ENCODE measurements at regions not wholly inside any gene's neighbourhood (a gene's known extent, or its start where the extent isn't known, plus 50 kb on each side); places are given as distances from the start of the nearest gene placed in this dataset.

GRCh38 chrX:5180135-5180741 lies 1048.4 kb downstream of the NLGN4X start:
- Histone ChIP-seq H3K36me3 (no peaks in the 10 kb centered on the region), H3K27ac (no peak overlapping the region), H3K4me1 (no peaks in the 10 kb centered on the region), H3K27me3 (no peaks in the 10 kb centered on the region), H3K9me3 (no peaks in the 10 kb centered on the region), H3K4me3 (no peak overlapping the region)
- DNase-seq: no peak
- TF ChIP-seq, protein P1, sequence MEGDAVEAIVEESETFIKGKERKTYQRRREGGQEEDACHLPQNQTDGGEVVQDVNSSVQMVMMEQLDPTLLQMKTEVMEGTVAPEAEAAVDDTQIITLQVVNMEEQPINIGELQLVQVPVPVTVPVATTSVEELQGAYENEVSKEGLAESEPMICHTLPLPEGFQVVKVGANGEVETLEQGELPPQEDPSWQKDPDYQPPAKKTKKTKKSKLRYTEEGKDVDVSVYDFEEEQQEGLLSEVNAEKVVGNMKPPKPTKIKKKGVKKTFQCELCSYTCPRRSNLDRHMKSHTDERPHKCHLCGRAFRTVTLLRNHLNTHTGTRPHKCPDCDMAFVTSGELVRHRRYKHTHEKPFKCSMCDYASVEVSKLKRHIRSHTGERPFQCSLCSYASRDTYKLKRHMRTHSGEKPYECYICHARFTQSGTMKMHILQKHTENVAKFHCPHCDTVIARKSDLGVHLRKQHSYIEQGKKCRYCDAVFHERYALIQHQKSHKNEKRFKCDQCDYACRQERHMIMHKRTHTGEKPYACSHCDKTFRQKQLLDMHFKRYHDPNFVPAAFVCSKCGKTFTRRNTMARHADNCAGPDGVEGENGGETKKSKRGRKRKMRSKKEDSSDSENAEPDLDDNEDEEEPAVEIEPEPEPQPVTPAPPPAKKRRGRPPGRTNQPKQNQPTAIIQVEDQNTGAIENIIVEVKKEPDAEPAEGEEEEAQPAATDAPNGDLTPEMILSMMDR (IDR thresholded peaks at IDR 0.05): no peak
- TF ChIP-seq POLR2A (IDR thresholded peaks at IDR 0.05): no peak

- H3K4me1 ChIP-seq: no peaks in the 10 kb centered on the region
- H3K9me3 ChIP-seq: no peaks in the 10 kb centered on the region
- no peak for TF ChIP-seq POLR2A (IDR thresholded peaks at IDR 0.05)
- TF ChIP-seq, protein P1 (IDR thresholded peaks at IDR 0.05): no peak
- H3K36me3 ChIP-seq: no peaks in the 10 kb centered on the region
- no peak overlapping the region for H3K4me3 ChIP-seq
- H3K27ac ChIP-seq: no peak overlapping the region
- no peak for DNase-seq
- no peaks in the 10 kb centered on the region for H3K27me3 ChIP-seq
Measured at GRCh38 chrX:5176766-5177165, 1051.9 kb downstream of the NLGN4X start.

DNA sequence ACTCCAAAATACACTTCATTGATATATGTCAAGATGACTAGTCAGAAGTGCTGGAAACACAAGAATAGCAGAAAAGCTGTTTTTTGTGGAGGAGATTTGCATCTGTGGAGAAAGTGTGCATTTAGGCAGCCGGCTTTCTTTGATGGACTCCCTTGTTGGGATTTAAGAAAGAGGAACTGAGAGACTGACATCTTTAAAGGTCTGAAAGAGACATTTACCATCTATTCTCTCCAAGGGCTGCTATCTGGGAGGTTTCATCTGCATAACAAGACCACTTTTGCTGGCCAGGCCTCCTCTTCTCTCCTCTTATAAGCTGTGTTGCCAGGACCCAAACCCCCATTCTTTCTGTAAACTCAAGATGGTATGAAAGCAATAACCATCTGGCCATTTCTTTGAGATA lies 1065.0 kb downstream of the NLGN4X start:
- no peaks in the 10 kb centered on the region for H3K4me1 ChIP-seq
- no peaks in the 10 kb centered on the region for H3K9me3 ChIP-seq
- H3K36me3 ChIP-seq: no peaks in the 10 kb centered on the region
- no peak overlapping the region for H3K27ac ChIP-seq
- TF ChIP-seq, protein P1 (IDR thresholded peaks at IDR 0.05): no peak
- TF ChIP-seq POLR2A (IDR thresholded peaks at IDR 0.05): no peak
- no peak for DNase-seq
- no peaks in the 10 kb centered on the region for H3K27me3 ChIP-seq
- no peak overlapping the region for H3K4me3 ChIP-seq

- TF ChIP-seq, protein P1 (IDR thresholded peaks at IDR 0.05): no peak
- TF ChIP-seq POLR2A (IDR thresholded peaks at IDR 0.05): no peak
- H3K36me3 ChIP-seq: no peaks in the 10 kb centered on the region
- H3K9me3 ChIP-seq: no peaks in the 10 kb centered on the region
- no peaks in the 10 kb centered on the region for H3K4me1 ChIP-seq
- no peaks in the 10 kb centered on the region for H3K27me3 ChIP-seq
- DNase-seq: no peak
- H3K27ac ChIP-seq: no peak overlapping the region
- H3K4me3 ChIP-seq: no peak overlapping the region
Measured at GRCh38 chrX:5155301-5155700, 1073.4 kb downstream of the NLGN4X start.

DNA sequence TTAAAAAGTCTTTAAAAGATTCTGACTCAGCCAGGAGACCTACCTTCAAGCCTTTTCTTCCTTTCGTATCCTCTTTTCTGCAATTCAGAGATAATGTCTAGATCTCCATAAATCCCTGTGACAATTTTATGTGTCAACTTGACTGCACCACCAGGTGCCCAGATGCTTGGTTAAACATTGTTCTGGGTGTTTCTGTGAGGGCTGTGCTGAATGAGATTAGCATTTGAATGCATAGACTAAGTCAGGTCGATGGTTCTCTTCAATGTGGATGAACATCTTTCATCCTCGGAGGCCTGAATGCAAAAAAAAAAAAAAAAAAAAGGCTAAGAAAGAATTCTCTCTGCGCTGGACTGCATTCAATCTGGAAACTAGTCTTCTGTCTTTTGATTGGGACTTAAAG lies 1082.7 kb downstream of the NLGN4X start:
- Histone ChIP-seq H3K36me3 (no peaks in the 10 kb centered on the region), H3K27me3 (no peaks in the 10 kb centered on the region), H3K27ac (no peak overlapping the region), H3K9me3 (no peaks in the 10 kb centered on the region), H3K4me1 (no peaks in the 10 kb centered on the region), H3K4me3 (no peak overlapping the region)
- no peak for DNase-seq
- TF ChIP-seq POLR2A (IDR thresholded peaks at IDR 0.05): no peak
- TF ChIP-seq, protein P1 (IDR thresholded peaks at IDR 0.05): no peak

GRCh38 chrX:5142644-5143043 lies 1086.0 kb downstream of the NLGN4X start:
- DNase-seq: no peak
- H3K4me3 ChIP-seq: no peak overlapping the region
- H3K4me1 ChIP-seq: no peaks in the 10 kb centered on the region
- no peaks in the 10 kb centered on the region for H3K36me3 ChIP-seq
- H3K9me3 ChIP-seq: no peaks in the 10 kb centered on the region
- TF ChIP-seq POLR2A (IDR thresholded peaks at IDR 0.05): no peak
- TF ChIP-seq, protein P1 (IDR thresholded peaks at IDR 0.05): no peak
- H3K27ac ChIP-seq: no peak overlapping the region
- no peaks in the 10 kb centered on the region for H3K27me3 ChIP-seq

All from Peyer's patch (tissue), 4 donors.